ENCODE measurements at regions not wholly inside any gene's neighbourhood (a gene's known extent, or its start where the extent isn't known, plus 50 kb on each side); places are given as distances from the start of the nearest gene placed in this dataset.

GRCh38 chr2:223315813-223316212 is 263.8 kb downstream of the KCNE4 start:
- TF ChIP-seq EP300 (IDR thresholded peaks at IDR 0.05): no peak
- TF ChIP-seq CTCF (IDR thresholded peaks at IDR 0.05): no peak
